Tibial nerve (tissue), 4 donors: ENCODE measurements at regions not wholly inside any gene's neighbourhood (a gene's known extent, or its start where the extent isn't known, plus 50 kb on each side); places are given as distances from the start of the nearest gene placed in this dataset.

Experiments used
- EP300 ChIP-seq, 2 donors: sonication (generic); formaldehyde crosslinking; IDR thresholded peaks; one replicate each; pipeline ENCODE4 v1.6.1; 2017; ENCODE audit warnings: antibody characterized with exemption in 2 of 2, mild to moderate bottlenecking in 1 of 2
- POLR2A ChIP-seq, 2 donors: fragments of 450-650 bp; IDR thresholded peaks; one replicate each; pipeline ENCODE4 v1.6.1; 2017; ENCODE audit warnings: antibody characterized with exemption in 2 of 2, mild to moderate bottlenecking in 2 of 2, moderate library complexity in 2 of 2
- TF ChIP-seq, protein P1 (sequence below), 5 experiments: fragments of 200-600 bp in 3 of 5; fragments of 450-650 bp in 2 of 5; sonication (generic) in 3 of 5; IDR thresholded peaks; one replicate each; pipeline ENCODE4 v1.5.1; 2016 to 2019; ENCODE audit warnings: antibody characterized with exemption in 5 of 5, mild to moderate bottlenecking in 3 of 5, moderate library complexity in 2 of 5

DNA sequence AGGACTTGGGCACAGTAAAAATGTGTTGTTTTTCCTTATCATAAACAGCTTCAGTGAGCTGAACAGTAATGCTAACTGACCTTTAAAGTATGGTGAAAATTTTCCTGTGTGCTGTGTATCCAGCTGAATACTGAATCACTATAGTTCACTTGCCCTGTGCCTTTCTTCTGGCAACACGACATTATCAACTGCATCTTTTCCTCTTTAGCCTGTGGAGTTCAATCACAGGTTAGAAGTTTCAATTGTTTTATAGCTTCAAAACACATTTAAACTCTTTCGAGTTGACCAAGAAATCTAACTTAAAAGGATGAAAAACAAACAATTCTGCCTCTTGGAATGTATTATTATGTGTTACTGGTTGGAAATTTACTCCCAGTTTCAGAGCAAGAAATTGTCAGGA is 1120.7 kb upstream of the ALCAM start:
- TF ChIP-seq, protein P1, sequence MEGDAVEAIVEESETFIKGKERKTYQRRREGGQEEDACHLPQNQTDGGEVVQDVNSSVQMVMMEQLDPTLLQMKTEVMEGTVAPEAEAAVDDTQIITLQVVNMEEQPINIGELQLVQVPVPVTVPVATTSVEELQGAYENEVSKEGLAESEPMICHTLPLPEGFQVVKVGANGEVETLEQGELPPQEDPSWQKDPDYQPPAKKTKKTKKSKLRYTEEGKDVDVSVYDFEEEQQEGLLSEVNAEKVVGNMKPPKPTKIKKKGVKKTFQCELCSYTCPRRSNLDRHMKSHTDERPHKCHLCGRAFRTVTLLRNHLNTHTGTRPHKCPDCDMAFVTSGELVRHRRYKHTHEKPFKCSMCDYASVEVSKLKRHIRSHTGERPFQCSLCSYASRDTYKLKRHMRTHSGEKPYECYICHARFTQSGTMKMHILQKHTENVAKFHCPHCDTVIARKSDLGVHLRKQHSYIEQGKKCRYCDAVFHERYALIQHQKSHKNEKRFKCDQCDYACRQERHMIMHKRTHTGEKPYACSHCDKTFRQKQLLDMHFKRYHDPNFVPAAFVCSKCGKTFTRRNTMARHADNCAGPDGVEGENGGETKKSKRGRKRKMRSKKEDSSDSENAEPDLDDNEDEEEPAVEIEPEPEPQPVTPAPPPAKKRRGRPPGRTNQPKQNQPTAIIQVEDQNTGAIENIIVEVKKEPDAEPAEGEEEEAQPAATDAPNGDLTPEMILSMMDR (IDR thresholded peaks at IDR 0.05) = no peak
- TF ChIP-seq EP300 (IDR thresholded peaks at IDR 0.05) (no peak), POLR2A (IDR thresholded peaks at IDR 0.05) (no peak)
